HG03457 (cell line): ENCODE measurements at regions not wholly inside any gene's neighbourhood (a gene's known extent, or its start where the extent isn't known, plus 50 kb on each side); places are given as distances from the start of the nearest gene placed in this dataset.

Source experiments
- ATAC-seq: cut with Tn5 transposase; IDR thresholded peaks from one replicate; pipeline ENCODE4 v1.9.1; 2021; ENCODE audit warnings: moderate number of reproducible peaks; ENCODE audit not compliant: unreplicated experiment

GRCh38 chr7:15870347-15870746, 183.9 kb upstream of the MEOX2 start:
- ATAC-seq: no peak

- ATAC-seq: no peak
Measured at GRCh38 chr7:15867441-15867840, 181.0 kb upstream of the MEOX2 start.

GRCh38 chr7:15866753-15867152, 180.3 kb upstream of the MEOX2 start:
- no peak for ATAC-seq

GRCh38 chr7:15864626-15864991, 178.1 kb upstream of the MEOX2 start:
- no peak for ATAC-seq

- ATAC-seq: no peak
Measured at GRCh38 chr7:15863951-15864625, 177.6 kb upstream of the MEOX2 start.

- ATAC-seq: no peak
Measured at GRCh38 chr7:15862781-15863165, 176.3 kb upstream of the MEOX2 start.

- ATAC-seq: no peak
Measured at GRCh38 chr7:15862016-15862780, 175.7 kb upstream of the MEOX2 start.

- ATAC-seq: no peak
Measured at GRCh38 chr7:15860264-15860949, 173.9 kb upstream of the MEOX2 start.

- no peak for ATAC-seq
Measured at GRCh38 chr7:15857026-15857425, 170.5 kb upstream of the MEOX2 start.

- ATAC-seq: no peak
Measured at GRCh38 chr7:15856311-15856710, 169.8 kb upstream of the MEOX2 start.

- no peak for ATAC-seq
Measured at GRCh38 chr7:15855525-15856109, 169.1 kb upstream of the MEOX2 start.

- no peak for ATAC-seq
Measured at GRCh38 chr7:15854841-15855524, 168.5 kb upstream of the MEOX2 start.

- ATAC-seq: no peak
Measured at GRCh38 chr7:15853832-15854470, 167.5 kb upstream of the MEOX2 start.

- no peak for ATAC-seq
Measured at GRCh38 chr7:15851201-15851600, 164.7 kb upstream of the MEOX2 start.

GRCh38 chr7:15848901-15849300, 162.4 kb upstream of the MEOX2 start:
- no peak for ATAC-seq

- no peak for ATAC-seq
Measured at GRCh38 chr7:15848362-15848761, 161.9 kb upstream of the MEOX2 start.

GRCh38 chr7:15845868-15846267, 159.4 kb upstream of the MEOX2 start:
- ATAC-seq: no peak

GRCh38 chr7:15845461-15845860, 159.0 kb upstream of the MEOX2 start:
- ATAC-seq: no peak

GRCh38 chr7:15839416-15840100, 153.1 kb upstream of the MEOX2 start:
- ATAC-seq: no peak

GRCh38 chr7:15838265-15838664, 151.8 kb upstream of the MEOX2 start:
- no peak for ATAC-seq
